ENCODE measurements at regions not wholly inside any gene's neighbourhood (a gene's known extent, or its start where the extent isn't known, plus 50 kb on each side); places are given as distances from the start of the nearest gene placed in this dataset.

- TF ChIP-seq POLR2AphosphoS5 (IDR thresholded peaks at IDR 0.05) (no peak), CTCF (IDR thresholded peaks at IDR 0.05) (no peak), EP300 (IDR thresholded peaks at IDR 0.05) (no peak), POLR2A (IDR thresholded peaks at IDR 0.05) (no peak)
These were observed 863.6 kb upstream of the SALL3 start for GRCh38 chr18:78115896-78116561.
